HEK293 (cell line): ENCODE measurements at regions not wholly inside any gene's neighbourhood (a gene's known extent, or its start where the extent isn't known, plus 50 kb on each side); places are given as distances from the start of the nearest gene placed in this dataset.

Experiments used
- CTCF ChIA-PET: fragments of 350-600 bp; formaldehyde crosslinking; extraction: SDS; loops from one replicate; lab custom pipeline; 2021; ENCODE audit warnings: antibody characterized with exemption; lab: Yijun Ruan, JAX
- POLR2A ChIA-PET: fragments of 300-600 bp; formaldehyde crosslinking; extraction: SDS; loops from one replicate; lab custom pipeline; 2020; ENCODE audit warnings: antibody characterized with exemption, inconsistent platforms; lab: Yijun Ruan, JAX
- H3K27ac ChIP-seq: fragments of 200-500 bp; sonication (Bioruptor generic); 2 replicates; pipeline ENCODE4 v1.5.1; 2014; ENCODE audit warnings: low read depth, low read length, control low read depth, inconsistent platforms; ENCODE audit errors: extremely low read depth
- H3K36me3 ChIP-seq, 2 experiments: fragments of 200-500 bp in 1 of 2; sonication (Bioruptor generic) in 1 of 2; 1 replicate in 1 of 2; 2 replicates in 1 of 2; pipeline ENCODE4 v1.5.1; 2014 to 2017; ENCODE audit warnings: inconsistent platforms in 2 of 2, low read length in 2 of 2; ENCODE audit not compliant: control insufficient read depth in 2 of 2, insufficient read depth in 1 of 2
- H3K4me1 ChIP-seq: fragments of 200-500 bp; sonication (Bioruptor generic); 2 replicates; pipeline ENCODE4 v1.5.1; 2014; ENCODE audit warnings: mild to moderate bottlenecking, low read length, inconsistent platforms; ENCODE audit not compliant: control insufficient read depth, insufficient read depth
- H3K4me3 ChIP-seq: 2 replicates; pipeline ENCODE4 v1.5.1; 2011; ENCODE audit warnings: low read depth, mild to moderate bottlenecking, control low read depth, low read length, moderate library complexity
- H3K9me3 ChIP-seq: fragments of 200-500 bp; sonication (Bioruptor generic); 2 replicates; pipeline ENCODE4 v1.5.1; 2014; ENCODE audit warnings: low read depth, low read length, inconsistent platforms; ENCODE audit not compliant: control insufficient read depth, insufficient read depth
- OSR2 ChIP-seq: fragments of 450-650 bp; formaldehyde crosslinking; IDR thresholded peaks from 2 replicates; pipeline ENCODE4 v1.5.1; 2016; ENCODE audit warnings: missing biosample characterization, missing genetic modification characterization
- PRDM2 ChIP-seq: fragments of 450-650 bp; formaldehyde crosslinking; IDR thresholded peaks from 2 replicates; pipeline ENCODE4 v1.5.1; 2016; ENCODE audit warnings: missing biosample characterization, missing genetic modification characterization, borderline replicate concordance
- ZBTB11 ChIP-seq: fragments of 450-650 bp; formaldehyde crosslinking; conservative IDR thresholded peaks from 2 replicates; pipeline ENCODE4 v1.5.1; 2016; ENCODE audit warnings: low read depth, missing biosample characterization, missing genetic modification characterization
- ZBTB17 ChIP-seq: fragments of 450-650 bp; formaldehyde crosslinking; IDR thresholded peaks from 2 replicates; pipeline ENCODE4 v1.5.1; 2016; ENCODE audit warnings: missing biosample characterization, missing genetic modification characterization
- ZIC2 ChIP-seq: fragments of 450-650 bp; formaldehyde crosslinking; IDR thresholded peaks from 2 replicates; pipeline ENCODE4 v1.5.1; 2016; ENCODE audit warnings: missing biosample characterization, missing genetic modification characterization
- ZNF24 ChIP-seq: fragments of 450-650 bp; formaldehyde crosslinking; IDR thresholded peaks from 2 replicates; pipeline ENCODE4 v1.5.1; 2016; ENCODE audit warnings: missing biosample characterization, missing genetic modification characterization
- ZNF274 ChIP-seq, 2 experiments: fragments of 200-500 bp in 1 of 2; fragments of 450-650 bp in 1 of 2; sonication (Bioruptor generic) in 1 of 2; formaldehyde crosslinking in 1 of 2; IDR thresholded peaks; 2 replicates each; pipeline versions ENCODE4 v1.5.1 to v1.6.1; 2014 to 2016; ENCODE audit warnings: borderline replicate concordance in 1 of 2, inconsistent platforms in 1 of 2, low read length in 1 of 2, missing biosample characterization in 1 of 2, missing genetic modification characterization in 1 of 2
- ZNF324 ChIP-seq: fragments of 450-650 bp; formaldehyde crosslinking; IDR thresholded peaks from 2 replicates; pipeline ENCODE4 v1.5.1; 2016; ENCODE audit warnings: missing biosample characterization, missing genetic modification characterization
- ZNF48 ChIP-seq: fragments of 450-650 bp; formaldehyde crosslinking; IDR thresholded peaks from 2 replicates; pipeline ENCODE4 v1.5.1; 2016; ENCODE audit warnings: missing biosample characterization, missing genetic modification characterization
- ZNF621 ChIP-seq: fragments of 450-650 bp; formaldehyde crosslinking; IDR thresholded peaks from 2 replicates; pipeline ENCODE4 v1.5.1; 2017; ENCODE audit warnings: missing biosample characterization, missing genetic modification characterization
- ZNF658 ChIP-seq: fragments of 450-650 bp; formaldehyde crosslinking; IDR thresholded peaks from 2 replicates; pipeline ENCODE4; 2016; ENCODE audit warnings: missing biosample characterization, missing genetic modification characterization
- ZNF830 ChIP-seq: fragments of 450-650 bp; IDR thresholded peaks from 2 replicates; pipeline ENCODE4 v1.5.0; 2018; ENCODE audit warnings: missing biosample characterization, missing genetic modification characterization, low read depth, mild to moderate bottlenecking, moderate library complexity
- ZNF843 ChIP-seq: fragments of 450-650 bp; formaldehyde crosslinking; IDR thresholded peaks from 2 replicates; pipeline ENCODE4 v1.5.1; 2016; ENCODE audit warnings: missing biosample characterization, missing genetic modification characterization
- TF ChIP-seq, protein P1 (sequence below): fragments of 450-650 bp; formaldehyde crosslinking; IDR thresholded peaks from 2 replicates; pipeline ENCODE4 v1.5.1; 2017; ENCODE audit warnings: missing biosample characterization, missing genetic modification characterization
- TF ChIP-seq, protein P2 (sequence below): fragments of 450-650 bp; formaldehyde crosslinking; IDR thresholded peaks from 2 replicates; pipeline ENCODE4 v1.5.1; 2016; ENCODE audit warnings: missing biosample characterization, missing genetic modification characterization
- TF ChIP-seq, protein P3 (sequence below): fragments of 450-650 bp; formaldehyde crosslinking; IDR thresholded peaks from 2 replicates; pipeline ENCODE4 v1.5.1; 2016; ENCODE audit warnings: missing biosample characterization, missing genetic modification characterization

DNA sequence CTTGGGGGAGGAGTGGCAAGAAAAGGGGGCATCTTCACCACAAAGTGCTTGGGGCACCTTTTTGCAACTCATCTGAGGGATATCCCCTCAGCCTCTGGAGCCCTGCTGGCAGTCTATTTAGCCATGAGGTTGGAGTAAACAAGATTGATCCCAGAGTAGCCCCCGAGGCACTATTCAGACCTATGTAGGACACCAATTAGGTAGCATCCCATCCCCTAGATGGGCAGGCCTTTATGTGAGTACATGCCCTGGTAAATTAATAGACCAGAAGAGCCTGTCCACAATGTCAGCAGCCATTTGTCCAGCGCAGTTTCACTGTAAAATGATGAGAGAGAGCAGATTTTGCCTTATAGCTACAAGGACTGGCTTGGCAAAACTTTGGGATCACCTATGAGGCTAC, 221.4 kb downstream of the DRD1 start (continued):
- no peak for TF ChIP-seq PRDM2 (tag by site-specific recombination)
- TF ChIP-seq, protein P1, sequence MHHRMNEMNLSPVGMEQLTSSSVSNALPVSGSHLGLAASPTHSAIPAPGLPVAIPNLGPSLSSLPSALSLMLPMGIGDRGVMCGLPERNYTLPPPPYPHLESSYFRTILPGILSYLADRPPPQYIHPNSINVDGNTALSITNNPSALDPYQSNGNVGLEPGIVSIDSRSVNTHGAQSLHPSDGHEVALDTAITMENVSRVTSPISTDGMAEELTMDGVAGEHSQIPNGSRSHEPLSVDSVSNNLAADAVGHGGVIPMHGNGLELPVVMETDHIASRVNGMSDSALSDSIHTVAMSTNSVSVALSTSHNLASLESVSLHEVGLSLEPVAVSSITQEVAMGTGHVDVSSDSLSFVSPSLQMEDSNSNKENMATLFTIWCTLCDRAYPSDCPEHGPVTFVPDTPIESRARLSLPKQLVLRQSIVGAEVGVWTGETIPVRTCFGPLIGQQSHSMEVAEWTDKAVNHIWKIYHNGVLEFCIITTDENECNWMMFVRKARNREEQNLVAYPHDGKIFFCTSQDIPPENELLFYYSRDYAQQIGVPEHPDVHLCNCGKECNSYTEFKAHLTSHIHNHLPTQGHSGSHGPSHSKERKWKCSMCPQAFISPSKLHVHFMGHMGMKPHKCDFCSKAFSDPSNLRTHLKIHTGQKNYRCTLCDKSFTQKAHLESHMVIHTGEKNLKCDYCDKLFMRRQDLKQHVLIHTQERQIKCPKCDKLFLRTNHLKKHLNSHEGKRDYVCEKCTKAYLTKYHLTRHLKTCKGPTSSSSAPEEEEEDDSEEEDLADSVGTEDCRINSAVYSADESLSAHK (tag by site-specific recombination), result no peak
- TF ChIP-seq, protein P2, sequence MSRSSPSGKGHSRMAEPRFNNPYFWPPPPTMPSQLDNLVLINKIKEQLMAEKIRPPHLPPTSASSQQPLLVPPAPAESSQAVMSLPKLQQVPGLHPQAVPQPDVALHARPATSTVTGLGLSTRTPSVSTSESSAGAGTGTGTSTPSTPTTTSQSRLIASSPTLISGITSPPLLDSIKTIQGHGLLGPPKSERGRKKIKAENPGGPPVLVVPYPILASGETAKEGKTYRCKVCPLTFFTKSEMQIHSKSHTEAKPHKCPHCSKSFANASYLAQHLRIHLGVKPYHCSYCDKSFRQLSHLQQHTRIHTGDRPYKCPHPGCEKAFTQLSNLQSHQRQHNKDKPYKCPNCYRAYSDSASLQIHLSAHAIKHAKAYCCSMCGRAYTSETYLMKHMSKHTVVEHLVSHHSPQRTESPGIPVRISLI (tag by site-specific recombination), result no peak
- TF ChIP-seq, protein P3, sequence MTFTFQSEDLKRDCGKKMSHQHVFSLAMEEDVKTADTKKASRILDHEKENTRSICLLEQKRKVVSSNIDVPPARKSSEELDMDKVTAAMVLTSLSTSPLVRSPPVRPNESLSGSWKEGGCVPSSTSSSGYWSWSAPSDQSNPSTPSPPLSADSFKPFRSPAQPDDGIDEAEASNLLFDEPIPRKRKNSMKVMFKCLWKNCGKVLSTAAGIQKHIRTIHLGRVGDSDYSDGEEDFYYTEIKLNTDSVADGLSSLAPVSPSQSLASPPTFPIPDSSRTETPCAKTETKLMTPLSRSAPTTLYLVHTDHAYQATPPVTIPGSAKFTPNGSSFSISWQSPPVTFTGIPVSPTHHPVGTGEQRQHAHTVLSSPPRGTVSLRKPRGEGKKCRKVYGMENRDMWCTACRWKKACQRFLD (tag by site-specific recombination), result no peak
- no peak for TF ChIP-seq ZNF621
- no peak for TF ChIP-seq ZNF658 (tag by site-specific recombination)

GRCh38 chr5:175220549-175220948, 223.4 kb downstream of the DRD1 start:
- H3K4me1 ChIP-seq, result no peaks in the 10 kb centered on the region
- POLR2A ChIA-PET, result no interaction called here
- TF ChIP-seq ZNF274 (IDR thresholded peaks at IDR 0.05; ENCODE audit: low read length), result no peak
- no peak for TF ChIP-seq ZNF274 (tag by site-specific recombination; IDR thresholded peaks at IDR 0.05; ENCODE audit: borderline replicate concordance)
- TF ChIP-seq ZBTB17 (tag by site-specific recombination), result no peak
- TF ChIP-seq ZNF843, result no peak
- TF ChIP-seq ZNF830 (tag by site-specific recombination), result no peak
- no peak for TF ChIP-seq ZNF24 (tag by site-specific recombination)
- no peak for TF ChIP-seq ZIC2 (tag by site-specific recombination)
- no peak for TF ChIP-seq ZNF48 (tag by site-specific recombination)
- TF ChIP-seq OSR2 (tag by site-specific recombination), result no peak
- TF ChIP-seq, protein P1 (tag by site-specific recombination), result no peak
- no peak for TF ChIP-seq ZNF324 (tag by site-specific recombination)
- TF ChIP-seq ZBTB11 (tag by site-specific recombination), result no peak
- TF ChIP-seq, all 188 proteins: peak for 0
- CTCF ChIA-PET, result interaction anchor here (0.7 kb wide), 1 partner anchor 120 kb away, joined by 3 read pairs; no protein-coding TSS in a partner anchor
- H3K36me3 ChIP-seq, result no peaks in the 10 kb centered on the region
- H3K4me3 ChIP-seq, result no peak overlapping the region
- H3K9me3 ChIP-seq, result no peaks in the 10 kb centered on the region
- H3K27ac ChIP-seq, result no peak overlapping the region
